MM.1S (cell line): ENCODE measurements at regions not wholly inside any gene's neighbourhood (a gene's known extent, or its start where the extent isn't known, plus 50 kb on each side); places are given as distances from the start of the nearest gene placed in this dataset.

Source experiments
- CTCF ChIP-seq: fragments of 300-600 bp; sonication (generic); IDR thresholded peaks from 2 replicates; pipeline ENCODE4 v1.5.1; 2016; ENCODE audit warnings: antibody characterized with exemption, low read length, mixed read lengths
- EZH2 ChIP-seq: fragments of 300-600 bp; sonication (generic); optimal IDR thresholded peaks from 2 replicates; pipeline ENCODE3; 2017; ENCODE audit warnings: low read depth, mild to moderate bottlenecking, antibody characterized with exemption, low read length, mixed read lengths
- EZH2phosphoT487 ChIP-seq: fragments of 300-600 bp; sonication (generic); IDR thresholded peaks from 2 replicates; pipeline ENCODE4 v1.6.1; 2018; ENCODE audit warnings: antibody characterized with exemption, low read length

- no peak for TF ChIP-seq EZH2
- no peak for TF ChIP-seq CTCF
- no peak for TF ChIP-seq EZH2phosphoT487
These were observed 226.2 kb downstream of the MC4R start for GRCh38 chr18:60146220-60146960.
